Erythroblast (primary cell): ENCODE measurements at regions not wholly inside any gene's neighbourhood (a gene's known extent, or its start where the extent isn't known, plus 50 kb on each side); places are given as distances from the start of the nearest gene placed in this dataset.

Experiments
- GATA1 ChIP-seq: IDR thresholded peaks from 2 replicates; pipeline ENCODE4 v1.6.1; 2011; ENCODE audit warnings: low read depth, mild to moderate bottlenecking, control low read depth, low read length, moderate library complexity
- POLR2A ChIP-seq: IDR thresholded peaks from 2 replicates; pipeline ENCODE4 v1.6.1; 2011; ENCODE audit warnings: mild to moderate bottlenecking, low read length

DNA sequence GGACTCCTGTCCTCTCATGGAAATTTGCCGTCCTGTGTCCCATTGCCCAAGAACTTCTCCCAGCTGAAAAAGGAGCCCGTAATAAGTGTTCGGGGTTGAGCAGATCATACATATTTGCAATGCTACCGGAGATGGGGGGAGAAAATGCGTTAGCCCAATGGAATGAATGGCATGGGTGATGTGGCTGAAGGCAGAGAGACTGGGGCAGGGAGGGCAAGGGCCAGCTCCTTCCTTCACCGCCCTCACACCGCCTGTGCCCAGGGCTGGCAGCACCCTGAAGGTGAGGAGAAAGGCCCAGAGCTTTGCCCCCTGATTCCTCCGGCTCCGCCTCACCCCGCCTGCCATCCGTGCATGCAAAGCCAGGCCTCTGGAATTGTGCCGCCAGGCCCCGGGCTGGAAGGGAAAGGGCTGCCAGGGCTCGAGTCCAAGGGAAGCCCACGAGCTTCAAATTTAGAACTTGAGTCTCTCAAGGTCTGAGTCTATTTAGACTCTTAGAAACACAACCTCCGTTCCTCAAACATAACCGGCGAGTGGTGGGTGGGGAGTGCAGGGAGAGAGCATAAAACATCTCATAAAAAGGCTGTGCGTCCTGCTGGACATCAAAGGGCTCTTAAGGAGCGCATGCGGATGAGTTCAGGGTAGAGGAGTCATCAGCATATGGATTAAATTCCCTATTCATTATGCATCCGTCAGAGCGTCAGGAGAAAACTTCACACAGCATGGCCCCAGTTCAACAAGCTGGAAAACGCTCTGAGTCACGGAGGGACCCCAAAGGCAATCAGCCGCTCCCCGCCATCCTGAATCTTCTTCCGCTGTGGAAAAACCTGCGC is 121.7 kb upstream of the GLI2 start:
- TF ChIP-seq POLR2A (no peak), GATA1 (no peak)
